ENCODE measurements at regions not wholly inside any gene's neighbourhood (a gene's known extent, or its start where the extent isn't known, plus 50 kb on each side); places are given as distances from the start of the nearest gene placed in this dataset.

- TF ChIP-seq POLR2A (IDR thresholded peaks at IDR 0.05; ENCODE audit: low read depth, low read length) (no peak), POLR2AphosphoS5 (IDR thresholded peaks at IDR 0.05; ENCODE audit: low read depth, low read length) (no peak)
These were observed 177.0 kb upstream of the EDNRA start for GRCh38 chr4:147303873-147304229.

All from GM12892 (cell line).